Endometrial microvascular endothelial cells (primary cell): ENCODE measurements at regions not wholly inside any gene's neighbourhood (a gene's known extent, or its start where the extent isn't known, plus 50 kb on each side); places are given as distances from the start of the nearest gene placed in this dataset.

Experiments used
- in situ Hi-C: cut with HindIII; loops from 2 replicates; pipeline ENCODE4 v1.10.0; 2017; ENCODE audit warnings: low sequenced_read_pairs, low pct_unique_long_range_greater_than_20kb; ENCODE audit errors: inconsistent ontology term

DNA sequence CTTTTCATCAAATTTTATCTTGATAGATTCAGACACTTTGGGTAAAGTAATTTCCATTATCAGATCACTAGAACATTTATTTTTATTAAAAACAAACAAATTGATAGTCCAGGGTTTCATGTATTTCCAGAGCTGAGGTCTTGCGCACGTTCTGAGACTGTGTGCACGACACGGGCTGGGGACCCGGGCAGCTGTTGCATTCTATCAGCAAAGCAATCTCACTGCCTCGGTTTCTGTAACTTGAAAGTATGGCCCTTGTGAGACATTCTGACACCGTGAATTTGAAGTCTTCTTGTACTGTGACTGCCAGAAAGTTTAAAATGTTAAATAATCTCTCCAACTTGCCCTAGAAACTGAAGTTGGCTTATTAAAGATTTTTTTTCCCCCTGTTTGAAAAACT lies 746.9 kb upstream of the ADGRL2 start:
- in situ Hi-C loops: no loop called here

DNA sequence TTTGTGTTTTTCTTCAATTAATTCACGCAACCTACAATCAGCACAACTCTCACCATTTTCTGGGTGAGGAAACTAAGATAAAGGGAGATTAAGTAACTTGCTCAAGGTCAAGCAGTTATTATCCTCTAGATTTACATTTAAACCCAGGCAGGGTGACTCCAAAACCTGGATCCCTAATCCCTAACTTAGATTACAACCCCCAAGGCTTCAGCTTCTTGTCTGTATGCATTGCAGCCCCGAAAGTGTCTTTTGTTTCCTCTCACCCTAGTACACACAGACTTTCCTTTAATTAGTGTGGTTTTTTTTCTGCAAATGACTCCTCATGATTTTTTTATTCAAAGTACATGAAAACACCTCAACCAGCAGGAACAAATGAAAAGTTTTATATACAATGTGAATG lies 748.6 kb upstream of the ADGRL2 start:
- in situ Hi-C loops: no loop called here

DNA sequence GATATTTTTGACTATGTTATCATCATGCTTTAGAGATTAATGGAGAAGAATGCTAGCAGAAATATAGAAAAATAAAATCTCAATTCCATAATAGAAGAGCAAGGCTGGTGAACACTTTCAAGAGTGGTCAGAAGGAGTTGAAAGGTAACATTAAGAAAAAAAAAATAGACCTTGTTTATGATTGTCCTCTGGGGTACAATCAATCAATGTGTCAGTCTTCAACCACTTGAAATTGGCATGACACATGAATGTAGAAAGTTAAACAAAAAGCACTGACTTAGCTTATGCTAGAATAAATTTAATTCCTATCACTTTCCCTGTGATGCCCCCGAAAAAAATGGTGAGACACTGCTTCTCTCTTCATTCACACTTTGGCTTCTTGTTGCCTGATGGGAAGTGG lies 750.3 kb upstream of the ADGRL2 start:
- in situ Hi-C loops: no loop called here

DNA sequence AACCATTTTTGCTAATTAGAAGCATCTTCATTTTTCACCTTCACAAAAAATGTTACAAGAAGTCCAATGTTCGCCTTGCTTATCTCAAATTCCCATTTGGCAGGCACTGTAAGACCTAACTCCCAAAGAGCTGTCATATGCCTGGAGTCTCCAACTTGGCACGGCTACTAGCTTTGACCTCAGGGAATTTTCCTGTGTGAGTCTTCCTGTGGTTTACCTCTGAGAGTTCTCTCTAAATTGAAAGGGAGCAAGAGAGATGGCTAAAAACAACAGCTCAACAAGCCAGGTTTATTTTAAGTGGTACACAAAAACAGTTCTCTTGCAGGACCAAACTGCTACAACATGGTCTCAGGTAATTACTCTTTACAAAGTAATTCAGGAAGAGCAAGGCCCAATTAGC lies 756.0 kb upstream of the ADGRL2 start:
- in situ Hi-C loops: no loop called here

DNA sequence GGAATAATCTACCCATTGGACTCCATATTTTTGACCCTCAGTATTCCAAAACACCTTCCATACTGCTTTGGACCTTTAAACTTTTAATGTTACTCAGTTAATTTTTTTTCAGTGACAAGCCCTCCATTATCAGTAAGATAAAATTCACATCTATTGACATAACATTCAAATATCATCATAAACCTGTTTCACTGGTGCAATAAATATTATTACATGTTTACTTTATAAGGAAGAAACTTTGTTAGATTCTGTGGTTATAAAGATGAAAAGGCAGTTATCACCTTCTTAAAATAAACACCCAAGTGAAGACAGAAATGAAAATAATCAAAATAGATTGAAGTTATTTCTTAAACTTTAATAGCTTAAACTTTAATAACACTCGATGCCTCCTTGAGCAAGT lies 758.5 kb upstream of the ADGRL2 start:
- in situ Hi-C loops: no loop called here

DNA sequence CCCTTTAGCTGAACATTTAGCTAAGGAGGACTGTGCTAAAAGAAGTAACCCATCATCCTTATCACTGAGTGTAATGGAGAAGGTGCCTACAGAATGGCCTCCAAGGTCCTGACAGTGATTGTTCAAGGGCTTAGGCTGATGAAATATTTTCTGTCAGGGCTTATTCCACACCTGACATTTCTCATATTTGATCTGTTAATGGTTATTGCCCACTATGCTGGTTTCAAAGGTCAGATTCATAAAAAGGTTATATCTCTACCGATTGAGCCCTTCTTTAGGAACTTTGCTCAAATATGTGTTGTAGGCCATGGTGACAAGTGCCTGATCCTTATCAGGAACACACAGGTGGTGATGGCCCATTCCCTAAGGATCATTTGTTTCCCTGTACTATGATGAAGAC lies 766.4 kb upstream of the ADGRL2 start:
- in situ Hi-C loops: no loop called here

DNA sequence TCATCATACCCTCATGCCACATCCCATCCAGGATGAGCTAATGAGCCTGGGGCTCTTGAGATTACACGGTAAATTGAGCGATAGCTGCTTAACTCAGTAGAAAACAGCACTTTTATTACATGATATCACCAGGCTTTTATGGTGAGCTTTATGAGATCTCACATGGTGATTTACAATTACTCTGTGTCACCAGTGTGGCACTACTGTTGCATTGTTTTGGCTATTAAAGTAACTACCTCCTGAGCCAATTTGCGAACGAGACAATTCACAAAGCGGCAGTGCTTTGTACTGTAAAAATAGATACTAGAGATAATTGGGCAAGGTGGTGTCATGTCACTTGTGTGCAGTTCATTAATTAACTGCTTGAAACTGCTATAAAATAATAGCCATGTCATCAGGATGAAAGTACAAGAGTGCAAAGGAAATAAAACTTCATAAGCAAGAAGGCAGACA lies 767.7 kb upstream of the ADGRL2 start:
- in situ Hi-C loops: no loop called here

DNA sequence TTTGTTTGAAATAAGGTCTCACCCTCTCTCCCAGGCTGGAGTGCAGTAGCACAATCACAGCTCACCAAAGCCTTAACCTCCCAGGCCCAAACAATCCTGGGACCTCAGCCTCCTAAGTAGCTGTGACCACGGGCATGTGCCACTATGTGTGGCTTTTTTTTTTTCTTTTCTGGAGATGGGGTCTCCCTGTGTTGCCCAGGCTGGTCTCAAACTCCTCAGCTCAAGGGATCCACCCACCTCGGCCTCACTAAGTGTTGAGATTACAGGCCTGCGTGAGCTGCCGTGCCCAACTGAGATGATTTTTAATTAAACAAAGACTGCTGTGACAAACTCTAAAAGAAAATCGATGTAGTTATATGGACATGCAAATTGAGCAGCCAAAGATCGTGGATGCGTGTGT lies 768.4 kb upstream of the ADGRL2 start:
- in situ Hi-C loops: no loop called here

DNA sequence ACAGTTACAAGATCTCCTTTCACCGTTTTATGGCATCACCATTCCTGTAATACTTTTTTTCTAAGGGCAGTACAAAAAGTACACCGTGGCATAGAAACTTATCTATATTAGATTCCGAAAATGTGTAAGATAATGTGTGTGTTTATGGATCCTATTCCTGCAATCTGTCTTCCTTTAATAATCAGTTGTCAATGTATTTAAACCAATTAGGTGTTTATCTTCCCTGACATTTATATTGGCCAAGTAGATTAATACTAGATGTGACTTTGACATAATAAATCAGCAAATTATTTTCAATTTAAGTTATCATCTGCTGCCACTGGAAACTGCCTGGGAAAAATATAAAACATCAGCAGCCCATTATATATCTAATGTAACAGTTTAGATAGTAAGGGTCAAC lies 770.3 kb upstream of the ADGRL2 start:
- in situ Hi-C loops: no loop called here

DNA sequence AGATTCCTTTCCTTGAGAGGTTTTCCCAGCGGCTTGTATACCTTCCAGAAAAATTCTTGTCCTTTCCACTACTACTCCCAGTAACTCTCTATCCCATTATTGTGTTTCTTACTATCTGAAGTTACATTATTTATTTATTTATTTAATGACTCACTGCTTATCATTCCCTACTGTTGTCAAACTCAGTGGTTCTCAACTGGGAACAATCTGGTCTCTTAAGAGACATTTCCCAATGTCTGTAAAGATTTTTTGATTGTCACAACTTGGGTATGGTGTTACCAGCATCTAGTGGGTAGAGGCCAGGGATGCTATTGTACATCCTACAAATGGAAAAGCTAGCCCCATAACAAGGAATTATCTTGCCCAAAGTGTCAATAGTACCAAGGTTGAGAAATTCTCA lies 771.5 kb upstream of the ADGRL2 start:
- in situ Hi-C loops: no loop called here

DNA sequence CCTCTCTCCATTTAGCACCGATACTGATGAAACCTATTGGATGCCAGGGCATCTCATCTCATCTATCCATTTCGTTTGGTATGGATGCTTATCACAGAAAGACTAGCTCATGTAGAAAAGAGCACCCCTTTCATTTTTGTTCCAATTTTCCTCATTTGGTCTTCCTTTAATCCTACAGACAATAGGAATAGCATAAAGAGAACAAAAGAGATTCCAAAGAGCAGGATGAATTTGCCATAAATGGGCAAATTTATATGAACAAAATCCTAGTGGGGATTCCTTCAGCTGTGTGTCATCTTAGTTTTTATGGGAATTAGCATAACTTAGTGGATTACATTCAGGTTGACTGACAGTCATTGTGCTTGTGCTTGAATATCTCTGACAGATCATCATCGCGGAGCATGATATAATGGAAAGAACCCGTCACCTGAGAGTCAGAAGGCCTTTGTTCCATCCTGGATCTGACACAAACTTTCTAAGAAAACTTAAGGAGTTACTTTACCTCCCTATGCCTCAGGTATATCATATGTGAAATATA lies 777.5 kb upstream of the ADGRL2 start:
- in situ Hi-C loops: no loop called here

DNA sequence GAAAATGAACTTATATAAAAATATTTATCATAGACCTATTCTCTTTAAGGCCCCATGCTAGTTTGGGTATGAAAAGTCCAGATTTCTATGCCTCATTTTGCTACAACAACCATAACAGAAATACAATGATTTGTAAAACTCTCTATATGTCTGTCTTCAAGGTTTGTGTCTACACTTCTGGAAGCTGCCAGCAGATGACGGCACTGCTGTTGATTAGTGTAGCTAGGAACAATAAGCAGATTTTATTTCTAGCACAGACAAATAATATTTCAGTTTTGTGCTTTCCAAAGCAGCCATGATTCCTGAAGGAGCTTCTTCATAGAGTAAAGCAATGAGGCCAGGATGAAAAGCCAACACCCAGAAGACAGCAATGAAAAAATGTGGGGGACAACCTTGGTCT lies 779.6 kb upstream of the ADGRL2 start:
- in situ Hi-C loops: no loop called here

DNA sequence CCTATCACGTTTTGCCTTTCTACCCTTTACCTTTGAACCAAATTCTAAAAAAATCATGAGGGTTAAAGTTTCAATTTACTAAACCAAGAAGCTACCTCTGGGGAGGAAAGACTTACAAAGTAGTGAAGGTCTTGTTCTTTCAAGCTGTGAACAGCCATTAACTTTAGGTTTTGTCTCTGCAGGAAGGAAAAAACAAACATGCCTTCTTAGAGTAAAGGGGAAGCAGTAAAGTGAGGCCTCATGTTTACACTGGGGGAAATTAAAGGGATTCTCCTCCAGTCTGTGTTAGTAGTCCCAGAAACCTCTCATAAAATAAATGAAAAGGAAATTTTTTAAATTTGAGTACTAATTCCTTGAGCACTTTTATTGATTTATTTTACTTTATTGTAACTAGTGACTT lies 780.2 kb upstream of the ADGRL2 start:
- in situ Hi-C loops: no loop called here

DNA sequence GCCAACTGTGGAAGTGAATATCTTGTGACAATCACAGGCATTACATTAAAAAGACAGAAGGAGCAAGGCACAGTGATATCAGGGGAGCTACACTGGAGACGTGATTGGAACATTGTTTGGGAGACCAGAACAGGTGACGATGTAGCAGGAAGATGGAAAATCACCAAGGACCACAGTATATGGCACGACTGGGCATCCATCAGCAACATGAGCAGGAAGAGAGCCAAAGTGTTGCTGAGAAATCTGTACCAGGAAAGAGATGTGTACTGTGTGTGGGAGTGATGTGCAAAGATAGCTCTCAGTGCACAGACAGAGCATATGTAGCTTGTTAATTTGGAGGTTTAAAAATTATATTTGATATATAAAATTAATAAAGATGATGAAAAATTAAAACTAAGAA lies 790.6 kb upstream of the ADGRL2 start:
- in situ Hi-C loops: no loop called here

DNA sequence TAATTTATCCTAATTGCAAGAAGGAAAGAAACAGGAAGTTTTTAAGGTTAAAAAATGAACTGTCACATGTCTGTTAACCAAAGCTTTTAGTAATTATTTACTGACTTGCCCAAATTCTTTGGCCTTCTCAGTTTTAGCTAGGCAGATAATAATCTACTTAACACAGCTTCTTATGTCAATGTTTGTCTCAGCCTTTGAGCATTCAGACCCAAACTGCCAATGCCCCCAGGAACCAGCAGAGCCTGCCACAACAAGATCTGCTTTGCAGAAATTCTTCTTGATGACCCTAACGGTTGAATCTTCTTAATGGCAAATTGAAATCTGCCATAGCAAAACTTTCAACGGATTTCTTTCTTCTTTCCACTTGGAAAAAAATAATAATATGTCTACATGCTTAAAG lies 792.4 kb upstream of the ADGRL2 start:
- in situ Hi-C loops: no loop called here

DNA sequence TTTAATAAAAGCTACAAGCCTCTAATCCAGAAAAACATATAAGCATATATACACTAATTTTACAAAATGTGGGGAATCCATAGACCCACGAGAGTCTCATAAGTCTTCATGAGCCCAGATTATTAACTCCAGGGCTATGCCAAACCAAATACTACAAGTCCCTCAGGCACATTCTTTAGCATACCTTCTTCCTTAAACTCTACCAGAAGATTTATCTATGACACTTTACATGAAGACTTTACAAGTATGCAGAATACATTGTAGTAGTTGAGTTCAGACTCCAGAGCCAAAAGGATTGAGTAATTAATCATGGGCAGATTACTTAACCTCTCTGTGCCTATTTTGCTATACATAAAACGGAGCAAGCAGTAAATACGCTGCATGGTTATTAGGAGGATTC lies 793.7 kb upstream of the ADGRL2 start:
- in situ Hi-C loops: no loop called here

DNA sequence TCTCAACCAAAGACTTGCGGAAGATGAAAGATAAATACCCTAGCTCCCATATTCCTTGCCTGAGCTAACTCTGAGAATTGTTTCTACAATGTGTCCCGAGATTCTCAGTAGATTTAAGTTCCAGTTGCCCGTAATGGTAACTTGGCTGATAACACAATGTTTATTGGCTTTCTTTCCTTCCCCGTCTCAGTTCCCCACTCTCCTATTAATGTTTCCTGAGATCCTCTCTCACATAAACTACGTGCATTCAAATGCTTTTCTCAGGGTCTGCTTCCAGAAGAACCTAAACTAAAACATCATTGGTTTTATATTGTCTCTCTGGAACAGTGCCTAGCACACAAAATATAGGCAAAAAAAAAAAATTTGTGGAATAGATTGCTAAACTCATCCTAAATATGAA lies 794.2 kb upstream of the ADGRL2 start:
- in situ Hi-C loops: no loop called here

DNA sequence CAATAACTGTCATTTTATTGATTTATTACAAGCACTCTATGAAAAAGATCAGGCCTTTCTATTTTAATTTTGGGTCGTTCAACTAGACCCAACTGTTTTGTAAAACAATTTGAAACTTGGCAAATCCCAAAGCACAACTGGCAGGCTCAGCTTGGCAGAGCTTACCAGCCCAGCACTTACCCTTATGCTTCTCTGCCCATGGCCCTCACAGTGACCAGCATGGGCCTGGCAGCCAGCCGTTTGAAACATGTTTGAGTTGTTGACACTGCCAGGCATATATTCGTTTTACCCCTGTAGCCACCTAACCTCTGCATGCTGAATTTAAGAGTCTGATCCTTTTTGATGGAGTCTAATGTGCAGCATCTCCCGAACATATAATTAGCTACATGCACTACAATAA lies 796.7 kb upstream of the ADGRL2 start:
- in situ Hi-C loops: no loop called here

DNA sequence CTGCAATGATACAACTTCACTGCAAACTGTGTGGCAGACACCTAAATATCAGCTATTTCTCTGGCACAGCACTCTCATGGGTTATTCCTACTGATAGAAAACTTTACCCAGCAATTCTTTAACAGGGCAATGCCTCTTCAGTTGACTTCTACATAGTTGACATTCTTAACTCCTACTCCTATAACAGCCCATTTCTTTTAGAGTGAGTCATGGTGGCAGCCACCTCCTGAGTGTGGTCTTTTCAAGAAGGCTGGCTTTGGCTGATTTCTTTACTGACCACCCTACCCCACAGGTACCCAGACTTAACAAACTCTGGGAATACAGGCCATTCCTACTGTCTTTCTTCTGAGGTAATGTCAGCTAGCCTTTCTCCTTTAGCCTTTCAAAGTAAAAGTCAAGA lies 805.8 kb upstream of the ADGRL2 start:
- in situ Hi-C loops: no loop called here

DNA sequence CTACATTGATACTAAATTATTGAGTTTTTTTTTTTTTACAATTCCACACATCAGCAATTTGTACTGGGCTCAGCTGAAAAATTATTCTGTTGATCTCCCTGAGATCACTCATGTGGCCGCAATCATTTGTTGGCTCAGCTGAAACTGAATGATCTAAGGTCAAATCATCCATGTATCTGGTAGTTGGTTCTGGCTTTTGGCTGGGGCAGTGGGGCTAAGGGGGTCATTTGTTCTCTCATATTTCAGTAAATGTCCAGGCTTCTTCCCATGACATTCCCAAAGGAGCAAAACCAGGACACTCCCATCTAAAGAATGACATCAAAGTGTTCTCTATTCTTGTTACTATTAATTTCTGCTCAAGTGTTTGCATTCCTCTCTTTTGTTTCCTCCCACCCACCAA lies 806.7 kb upstream of the ADGRL2 start:
- in situ Hi-C loops: no loop called here

DNA sequence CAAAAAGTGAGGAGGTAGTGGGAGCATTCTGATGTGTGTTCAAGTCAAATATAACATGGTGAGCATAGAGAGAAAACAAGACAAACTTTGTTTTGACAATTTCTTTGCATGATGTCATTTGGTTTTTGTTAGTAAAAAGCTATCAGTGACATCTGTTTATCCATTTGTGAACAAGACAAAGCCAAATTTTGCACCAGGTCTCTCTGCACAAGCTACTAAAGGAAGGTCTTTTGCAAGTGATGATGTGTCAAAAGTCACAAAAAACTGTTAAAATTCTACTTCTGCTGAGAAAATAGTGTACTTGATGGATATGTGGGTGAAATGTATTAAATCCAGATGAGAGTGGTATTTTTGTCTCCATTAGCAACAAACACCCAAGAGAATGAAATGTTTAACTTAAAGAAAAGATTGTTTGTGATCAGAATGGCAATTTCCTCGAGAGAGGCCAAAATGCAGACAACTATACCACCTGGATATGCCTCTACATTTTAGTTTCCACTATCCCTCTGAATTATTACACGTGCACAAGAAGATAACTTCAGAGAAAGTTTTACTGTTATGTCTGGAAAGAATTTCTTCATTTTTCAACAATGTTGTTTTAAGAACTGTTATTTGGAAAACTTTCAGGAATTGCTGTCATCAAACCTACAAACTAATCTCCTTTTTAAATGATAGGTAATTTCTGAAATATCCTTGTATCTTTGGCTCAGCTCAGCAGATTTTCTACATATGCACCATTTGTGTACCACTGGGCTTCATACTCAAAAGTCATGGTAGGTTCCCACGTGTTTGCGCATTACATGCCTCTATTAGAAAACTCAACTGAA lies 807.4 kb upstream of the ADGRL2 start:
- in situ Hi-C loops: no loop called here
